H1 (cell line): ENCODE measurements at regions not wholly inside any gene's neighbourhood (a gene's known extent, or its start where the extent isn't known, plus 50 kb on each side); places are given as distances from the start of the nearest gene placed in this dataset.

Source experiments
- CTCF ChIA-PET: fragments of 300-600 bp; sonication (Branson Sonifier 250); formaldehyde crosslinking; loops from one replicate; lab custom pipeline; 2021; ENCODE audit not compliant: partially characterized antibody; lab: Charles Lee
- POLR2A ChIA-PET: fragments of 300-600 bp; sonication (Branson Sonifier 250); formaldehyde crosslinking; loops from one replicate; lab custom pipeline; 2021; ENCODE audit warnings: inconsistent platforms; ENCODE audit not compliant: partially characterized antibody; lab: Charles Lee
- DNase-seq, 2 experiments: peaks; one replicate each; pipeline versions ENCODE4 v3.0.0 to v3.0.0-alpha.2; 2010 to 2022; ENCODE audit warnings: low spot score in 2 of 2, low read depth in 1 of 2, mixed read lengths in 1 of 2
- FAIRE-seq: peaks from 2 replicates; lab custom pipeline; 2011; peaks lifted over from hg19 to GRCh38; lab: Jason Lieb, UNC
- H2AFZ ChIP-seq: 2 replicates; pipeline ENCODE4 v1.8.1; 2012; ENCODE audit warnings: low read length, inconsistent platforms
- H2AK5ac ChIP-seq: 2 replicates; pipeline ENCODE4 v1.6.1; 2013; ENCODE audit warnings: low read depth, low read length
- H2BK120ac ChIP-seq: replicated peaks from 2 replicates; pipeline ENCODE3; 2013; ENCODE audit warnings: low read depth, low read length, inconsistent platforms
- H2BK12ac ChIP-seq: 2 replicates; pipeline ENCODE4 v1.6.1; 2013; ENCODE audit warnings: low read depth, low read length
- H2BK15ac ChIP-seq: 2 replicates; pipeline ENCODE4 v1.6.1; 2013; ENCODE audit warnings: low read length
- H2BK20ac ChIP-seq: 2 replicates; pipeline ENCODE4 v1.6.1; 2013; ENCODE audit warnings: low read length
- H2BK5ac ChIP-seq: 2 replicates; pipeline ENCODE4 v1.6.1; 2013; ENCODE audit warnings: low read depth, low read length
- H3K14ac ChIP-seq: 2 replicates; pipeline ENCODE4 v1.6.1; 2013; ENCODE audit warnings: inconsistent platforms; ENCODE audit not compliant: insufficient read length
- H3K18ac ChIP-seq: 2 replicates; pipeline ENCODE4 v1.6.1; 2013; ENCODE audit warnings: low read length; ENCODE audit errors: extremely low read depth
- H3K23ac ChIP-seq: 2 replicates; pipeline ENCODE4 v1.6.1; 2013; ENCODE audit warnings: inconsistent platforms; ENCODE audit not compliant: insufficient read length
- H3K23me2 ChIP-seq: 2 replicates; pipeline ENCODE4 v1.6.1; 2013; ENCODE audit warnings: low read depth, low read length
- H3K27ac ChIP-seq: 2 replicates; pipeline ENCODE4 v1.6.1; 2011; ENCODE audit warnings: low read depth, low read length, inconsistent platforms
- H3K27me3 ChIP-seq, 4 experiments: replicated peaks in 1 of 4; 1 replicate in 1 of 4; 2 replicates in 3 of 4; pipeline versions ENCODE4 v1.6.1 to v1.8.1; 2011 to 2013; ENCODE audit warnings: low read length in 3 of 4, mild to moderate bottlenecking in 3 of 4, inconsistent platforms in 2 of 4, mixed read lengths in 2 of 4, moderate library complexity in 1 of 4; ENCODE audit not compliant: control insufficient read depth in 3 of 4, insufficient read depth in 3 of 4; ENCODE audit errors: extremely low read depth in 1 of 4
- H3K36me3 ChIP-seq, 4 experiments: 2 replicates each; pipeline versions ENCODE4 v1.6.1 to v1.8.1; 2011 to 2013; ENCODE audit warnings: mild to moderate bottlenecking in 4 of 4, low read length in 3 of 4, moderate library complexity in 2 of 4, control low read depth in 1 of 4, inconsistent platforms in 1 of 4; ENCODE audit not compliant: insufficient read depth in 4 of 4, control insufficient read depth in 2 of 4
- H3K4ac ChIP-seq: replicated peaks from 2 replicates; pipeline ENCODE3; 2013; ENCODE audit warnings: low read length, low read depth, mixed read lengths, inconsistent platforms; ENCODE audit not compliant: insufficient read length
- H3K4me1 ChIP-seq, 4 experiments: replicated peaks in 1 of 4; 1 replicate in 1 of 4; 2 replicates in 3 of 4; pipeline versions ENCODE4 v1.6.1 to v1.8.1; 2011 to 2013; ENCODE audit warnings: low read length in 3 of 4, inconsistent platforms in 2 of 4, mixed read lengths in 1 of 4; ENCODE audit not compliant: insufficient read depth in 4 of 4, control insufficient read depth in 3 of 4
- H3K4me2 ChIP-seq, 2 experiments: 2 replicates each; pipeline versions ENCODE4 v1.6.1 to v1.8.1; 2011 to 2013; ENCODE audit warnings: low read depth in 2 of 2, low read length in 2 of 2, control low read depth in 1 of 2, inconsistent platforms in 1 of 2, mild to moderate bottlenecking in 1 of 2; ENCODE audit not compliant: insufficient read depth in 1 of 2
- H3K4me3 ChIP-seq, 4 experiments: fragments of 200-600, 300-600 bp in 1 of 4; sonication (generic), shearing (Covaris generic), sonication (Bioruptor Twin) in 1 of 4; 2 replicates each; pipeline versions ENCODE4 v1.5.1 to v1.8.1; 2011 to 2016; ENCODE audit warnings: low read length in 4 of 4, low read depth in 3 of 4, control low read depth in 2 of 4, inconsistent platforms in 2 of 4, mild to moderate bottlenecking in 2 of 4, mixed read lengths in 1 of 4, moderate library complexity in 1 of 4; ENCODE audit not compliant: insufficient read depth in 2 of 4; ENCODE audit errors: extremely low read depth in 1 of 4
- H3K56ac ChIP-seq: replicated peaks from 2 replicates; pipeline ENCODE3; 2013; ENCODE audit warnings: low read depth, mild to moderate bottlenecking, mixed read lengths, low read length, inconsistent platforms; ENCODE audit not compliant: insufficient read length
- H3K79me1 ChIP-seq: 2 replicates; pipeline ENCODE4 v1.6.1; 2013; ENCODE audit warnings: low read depth, low read length, control low read depth
- H3K79me2 ChIP-seq, 2 experiments: 2 replicates each; pipeline versions ENCODE4 v1.6.1 to v1.8.1; 2012 to 2013; ENCODE audit warnings: low read length in 2 of 2, mild to moderate bottlenecking in 2 of 2, inconsistent platforms in 1 of 2; ENCODE audit not compliant: insufficient read depth in 2 of 2, control insufficient read depth in 1 of 2
- H3K9ac ChIP-seq, 4 experiments: replicated peaks in 1 of 4; 1 replicate in 1 of 4; 2 replicates in 3 of 4; pipeline versions ENCODE4 v1.6.1 to v1.8.1; 2011 to 2013; ENCODE audit warnings: low read depth in 3 of 4, low read length in 3 of 4, control low read depth in 2 of 4, mild to moderate bottlenecking in 2 of 4, moderate library complexity in 2 of 4, inconsistent platforms in 1 of 4; ENCODE audit errors: extremely low read depth in 1 of 4
- H3K9me3 ChIP-seq, 2 experiments: 2 replicates each; pipeline versions ENCODE4 v1.6.1 to v1.8.1; 2012 to 2013; ENCODE audit warnings: mild to moderate bottlenecking in 2 of 2, moderate library complexity in 2 of 2, control low read depth in 1 of 2, inconsistent platforms in 1 of 2, low read depth in 1 of 2, low read length in 1 of 2, mixed read lengths in 1 of 2; ENCODE audit not compliant: insufficient read depth in 2 of 2
- H4K20me1 ChIP-seq, 2 experiments: replicated peaks in 1 of 2; 2 replicates each; pipeline versions ENCODE3 to v1.8.1; 2011 to 2013; ENCODE audit warnings: inconsistent platforms in 2 of 2, low read length in 2 of 2, mild to moderate bottlenecking in 1 of 2; ENCODE audit not compliant: insufficient read depth in 2 of 2, control insufficient read depth in 1 of 2
- H4K5ac ChIP-seq: 2 replicates; pipeline ENCODE4 v1.6.1; 2013; ENCODE audit warnings: low read length, low read depth, mixed read lengths, inconsistent platforms; ENCODE audit not compliant: insufficient read length
- H4K8ac ChIP-seq: 2 replicates; pipeline ENCODE4 v1.8.0; 2013; ENCODE audit warnings: mild to moderate bottlenecking, moderate library complexity, low read length, inconsistent platforms; ENCODE audit not compliant: insufficient read depth; ENCODE audit errors: extremely low read depth
- H4K91ac ChIP-seq: replicated peaks from 2 replicates; pipeline ENCODE3; 2013; ENCODE audit warnings: low read length, mixed read lengths, inconsistent platforms; ENCODE audit not compliant: insufficient read length
- CEBPB ChIP-seq: IDR thresholded peaks from 2 replicates; pipeline ENCODE4 v1.6.1; 2012; ENCODE audit warnings: low read depth, low read length
- CHD1 ChIP-seq: IDR thresholded peaks from 2 replicates; pipeline ENCODE4 v1.6.1; 2012; ENCODE audit warnings: low read depth, low read length, improper control_type of control experiment
- JUN ChIP-seq: IDR thresholded peaks from 2 replicates; pipeline ENCODE4 v1.6.1; 2011; ENCODE audit warnings: low read depth, mild to moderate bottlenecking, improper control_type of control experiment, low read length
- KDM4A ChIP-seq: IDR thresholded peaks from one replicate; pipeline ENCODE4 v1.7.1; 2012; ENCODE audit warnings: low read depth, mild to moderate bottlenecking, moderate library complexity, low read length, inconsistent platforms; ENCODE audit not compliant: severe bottlenecking
- POLR2AphosphoS5 ChIP-seq: IDR thresholded peaks from 2 replicates; pipeline ENCODE4 v1.6.1; 2011; ENCODE audit warnings: low read depth, low read length
- POU5F1 ChIP-seq: IDR thresholded peaks from 2 replicates; pipeline ENCODE4 v1.6.1; 2011; ENCODE audit warnings: low read depth, mild to moderate bottlenecking, low read length, moderate library complexity
- RAD21 ChIP-seq, 2 experiments: IDR thresholded peaks in 1 of 2; conservative IDR thresholded peaks in 1 of 2; 2 replicates each; pipeline ENCODE4 v1.6.1; 2011; ENCODE audit warnings: low read depth in 2 of 2, low read length in 2 of 2, improper control_type of control experiment in 1 of 2, inconsistent platforms in 1 of 2, mild to moderate bottlenecking in 1 of 2, moderate library complexity in 1 of 2
- RNF2 ChIP-seq: fragments of 200-900, 300-1000 bp; sonication (generic); IDR thresholded peaks from 2 replicates; pipeline ENCODE4 v1.7.1; 2016; ENCODE audit warnings: borderline replicate concordance, low read depth, mild to moderate bottlenecking, antibody characterized with exemption, low read length; ENCODE audit not compliant: poor library complexity, severe bottlenecking; ENCODE audit errors: missing control alignments
- RXRA ChIP-seq: IDR thresholded peaks from 2 replicates; pipeline ENCODE4 v1.6.1; 2011; ENCODE audit warnings: low read depth, mild to moderate bottlenecking, low read length, moderate library complexity; ENCODE audit not compliant: insufficient read depth
- SAP30 ChIP-seq: fragments of 300-600 bp; sonication (generic); IDR thresholded peaks from 2 replicates; pipeline ENCODE4 v1.7.1; 2012; ENCODE audit warnings: low read length, moderate library complexity, mild to moderate bottlenecking, inconsistent platforms; ENCODE audit not compliant: insufficient read depth, insufficient replicate concordance
- SIRT6 ChIP-seq: IDR thresholded peaks from one replicate; pipeline ENCODE4 v1.7.1; 2012; ENCODE audit warnings: low read length, inconsistent platforms
- TAF1 ChIP-seq: IDR thresholded peaks from 2 replicates; pipeline ENCODE4 v1.6.1; 2011; ENCODE audit warnings: mild to moderate bottlenecking, low read depth, low read length
- WGBS, 2 experiments: shearing (Covaris generic) in 1 of 2; methylation state at CpG; one replicate each; pipeline versions ENCODE4 v1.1.6 to v1.1.7; 2013 to 2015; ENCODE audit warnings: low lambda C conversion rate in 2 of 2, mixed read lengths in 2 of 2, inconsistent platforms in 1 of 2, low coverage in 1 of 2, missing lambda C conversion rate in 1 of 2; ENCODE audit not compliant: insufficient replicate concordance in 2 of 2, insufficient coverage in 1 of 2, insufficient read length in 1 of 2; ENCODE audit errors: extremely low coverage in 1 of 2, missing lambda C conversion rate in 1 of 2; 5-methylcytosine and 5-hydroxymethylcytosine counted together

GRCh38 chr6:44560458-44561059, 173.1 kb downstream of the CDC5L start:
- H2BK20ac ChIP-seq, result no peak overlapping the region
- no peaks in the 10 kb centered on the region for H3K79me2 ChIP-seq
- H3K9me3 ChIP-seq, result no peaks in the 10 kb centered on the region
- H3K36me3 ChIP-seq, result no peaks in the 10 kb centered on the region
- no peaks in the 10 kb centered on the region for H4K20me1 ChIP-seq
- no peak overlapping the region for H2BK120ac ChIP-seq
- no peak overlapping the region for H2AK5ac ChIP-seq
- H2AFZ ChIP-seq, result no peak overlapping the region
- DNase-seq (no peak), FAIRE-seq (no peak)
- no peak overlapping the region for H3K4me3 ChIP-seq
- no peaks in the 10 kb centered on the region for H3K79me1 ChIP-seq
- no peak overlapping the region for H4K5ac ChIP-seq
- no peak overlapping the region for H3K18ac ChIP-seq
- WGBS, 2 experiments, result 84% methylated on average over 12 of the region's 12 CpGs; no CpG with 5 or more reads in 1 of the 2 experiments
- no peak overlapping the region for H3K27ac ChIP-seq
- ChIA-PET POLR2A (interaction anchor here (1.1 kb wide), 1 partner anchor 11 kb away, joined by 4 read pairs; no protein-coding TSS in a partner anchor), CTCF (interaction anchor here (0.9 to 1.1 kb wide), 3 partner anchors 9 to 85 kb away, joined by 3 to 8 read pairs (median 3); no protein-coding TSS in a partner anchor)
- H3K9ac ChIP-seq, result no peak overlapping the region
- H3K4me2 ChIP-seq, result no peak overlapping the region
- no peak overlapping the region for H2BK5ac ChIP-seq
- H4K91ac ChIP-seq, result no peak overlapping the region
- no peaks in the 10 kb centered on the region for H3K23me2 ChIP-seq
- H4K8ac ChIP-seq, result peak overlapping the region; percentile 88; the same call in 1 of the 2 replicates
- no peak overlapping the region for H3K14ac ChIP-seq
- H3K56ac ChIP-seq, result no peak overlapping the region
- H3K27me3 ChIP-seq, result no peaks in the 10 kb centered on the region
- peaks cover 0 to 8% (median 1%) of the 10 kb centered on the region in 4 experiments; a peak in 3 of 7 replicates for H3K4me1 ChIP-seq
- H2BK15ac ChIP-seq, result no peak overlapping the region
- H2BK12ac ChIP-seq, result no peak overlapping the region; the same call in 1 of the 2 replicates
- H3K23ac ChIP-seq, result no peak overlapping the region
- no peak overlapping the region for H3K4ac ChIP-seq
- TF ChIP-seq RAD21 (IDR thresholded peaks at IDR 0.05 in 1 of 2, conservative IDR thresholded peaks at IDR 0.05 in 1 of 2; ENCODE audit: low read depth in 2 of 2, low read length in 2 of 2) (no peak), TAF1 (no peak), CEBPB (no peak), SAP30 (no peak), POLR2AphosphoS5 (no peak), SIRT6 (no peak), RXRA (no peak), CHD1 (no peak), POU5F1 (no peak), RNF2 (no peak), JUN (no peak), KDM4A (no peak)
